Stimulated activated CD4-positive, alpha-beta T cell treated with anti-CD3 and anti-CD28 coated beads, TNF-alpha, amount 100 ng/mL, for 4 hours (primary cell): ENCODE measurements at regions not wholly inside any gene's neighbourhood (a gene's known extent, or its start where the extent isn't known, plus 50 kb on each side); places are given as distances from the start of the nearest gene placed in this dataset.

Experiments used
- DNase-seq, 3 experiments: peaks; one replicate each; pipeline ENCODE4 v3.0.0-alpha.2; 2020; ENCODE audit warnings: low read depth in 3 of 3

DNA sequence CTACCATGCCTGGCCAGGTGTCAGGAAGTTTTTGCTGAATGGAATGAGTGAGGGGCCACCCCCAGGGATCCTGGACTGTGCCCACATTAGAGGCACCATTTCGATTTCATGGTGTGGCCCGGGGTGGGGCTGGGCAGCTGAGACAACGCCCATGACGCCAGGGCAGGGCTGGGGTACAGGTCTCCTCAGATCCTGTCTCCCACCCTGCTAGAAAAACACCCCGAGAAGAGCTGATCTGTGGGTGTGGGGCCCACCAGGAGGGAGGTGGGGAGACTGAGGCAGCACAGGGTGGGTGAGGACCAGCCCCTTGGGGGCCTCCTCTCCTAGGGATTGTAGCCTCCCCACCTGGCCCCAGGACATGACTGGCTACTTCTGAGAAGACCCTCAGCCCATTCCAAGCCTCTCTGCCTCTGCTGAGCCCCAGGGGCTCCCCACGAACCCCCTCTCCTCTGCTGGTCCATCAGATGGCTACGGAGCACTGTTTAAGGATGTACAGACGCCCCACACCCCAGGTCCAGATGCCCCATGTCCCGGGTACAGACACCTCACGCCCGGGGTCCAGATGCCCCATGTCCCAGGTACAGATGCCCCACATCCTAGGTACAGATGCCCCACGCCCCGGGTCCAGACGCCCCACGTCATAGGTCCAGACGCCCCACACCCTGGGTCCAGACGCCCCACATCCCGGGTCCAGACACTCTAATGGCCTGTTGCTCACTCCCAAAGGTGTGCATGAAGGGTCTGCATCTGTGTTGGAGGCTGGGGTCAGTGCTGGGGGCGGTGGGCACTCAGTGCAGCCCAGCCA, 99.4 kb downstream of the MICALL2 start:
- no peak for DNase-seq

DNA sequence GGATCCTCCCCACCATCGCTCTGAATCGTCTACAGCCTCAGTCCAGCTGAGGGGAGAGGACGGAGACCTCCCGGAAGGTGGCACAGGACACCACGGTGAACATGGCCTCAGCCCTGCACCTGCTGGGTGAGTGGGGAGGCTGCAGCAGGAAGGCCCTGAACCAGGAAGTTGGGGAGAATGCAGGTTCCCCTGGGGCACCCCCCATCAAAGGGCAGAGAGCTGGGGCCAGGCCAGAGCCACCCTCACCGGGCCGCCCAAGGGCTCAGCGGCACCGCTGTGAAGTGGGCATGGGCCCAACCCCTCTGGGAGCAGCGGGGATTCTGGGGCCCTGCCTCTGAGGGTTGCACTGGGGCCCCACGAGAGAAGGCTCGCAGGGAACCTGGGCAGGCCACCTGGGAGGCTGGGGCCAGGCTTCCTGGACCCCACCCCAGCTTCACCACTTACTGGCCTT, 98.7 kb downstream of the MICALL2 start:
- no peak for DNase-seq

DNA sequence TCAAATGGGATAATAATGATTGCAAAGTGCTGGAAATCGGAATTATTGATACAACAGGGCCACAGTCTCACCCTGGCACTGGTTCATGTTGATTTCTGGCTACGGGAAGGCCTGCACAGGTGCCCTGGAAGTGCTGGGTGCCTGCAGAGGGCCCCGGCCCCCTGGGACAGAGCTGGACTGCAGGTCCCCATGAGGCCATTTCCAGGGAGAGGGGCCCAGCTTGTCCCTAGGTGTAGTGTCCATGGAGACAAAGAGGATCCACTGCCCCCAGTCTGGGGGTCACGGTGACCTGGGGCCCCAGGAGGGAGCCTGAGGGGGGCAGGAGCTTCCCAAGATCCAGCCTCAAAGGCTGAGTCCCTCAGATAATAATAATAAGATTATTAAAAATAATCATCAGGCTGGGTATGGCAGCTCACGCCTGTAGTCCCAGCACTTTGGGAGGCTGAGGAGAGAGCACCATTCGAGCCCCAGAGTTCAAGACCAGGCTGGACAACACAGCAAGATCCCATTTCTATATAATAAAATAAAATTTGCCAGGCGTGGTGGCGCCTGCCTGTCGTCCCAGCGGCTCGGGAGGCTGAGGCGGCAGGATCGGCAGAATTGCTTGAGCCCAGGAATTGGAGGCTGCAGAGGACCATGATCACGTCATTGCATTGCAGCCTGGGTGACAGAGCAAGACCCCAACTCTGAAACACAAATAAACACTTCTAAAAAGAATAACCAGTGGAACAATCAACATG, 98.1 kb downstream of the MICALL2 start:
- no peak for DNase-seq

DNA sequence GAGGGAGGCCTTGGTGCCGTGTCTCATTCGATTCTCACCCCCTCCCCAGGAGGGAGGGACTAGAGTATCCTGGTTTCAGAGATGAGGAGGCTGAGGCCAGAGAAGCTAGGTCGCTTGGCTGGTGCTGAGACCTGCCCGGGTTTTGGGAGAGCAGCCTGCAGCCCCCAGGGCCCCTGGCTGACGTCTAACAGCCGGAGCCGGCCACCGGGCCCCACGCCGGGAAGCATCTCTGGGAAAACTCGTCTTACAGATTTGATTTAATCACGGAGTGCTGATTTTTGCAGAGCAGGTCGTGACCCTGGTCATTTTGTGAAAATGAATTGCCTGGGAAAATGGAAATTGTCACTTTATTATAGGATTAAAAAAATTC, 97.5 kb downstream of the MICALL2 start:
- no peak for DNase-seq

DNA sequence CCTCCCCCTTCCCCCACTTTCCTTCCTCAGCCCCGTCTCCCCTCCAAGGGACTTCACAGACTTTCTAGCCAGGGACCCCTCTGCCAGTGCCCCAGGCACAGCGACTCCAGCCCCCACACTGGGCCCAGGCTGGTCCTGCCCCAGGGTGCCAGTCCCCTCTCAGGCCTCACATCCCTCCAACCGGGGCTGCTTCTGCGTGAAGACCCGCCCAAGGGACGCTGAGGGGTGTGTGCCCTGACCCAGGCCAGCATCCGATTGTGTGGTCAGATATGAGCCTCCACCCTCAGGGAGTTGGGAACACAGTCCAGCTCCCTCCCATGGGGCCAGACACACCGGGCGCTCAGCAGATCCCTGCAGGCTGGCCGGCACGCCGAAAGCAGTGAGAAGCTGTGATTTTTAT, 97.0 kb downstream of the MICALL2 start:
- no peak for DNase-seq

DNA sequence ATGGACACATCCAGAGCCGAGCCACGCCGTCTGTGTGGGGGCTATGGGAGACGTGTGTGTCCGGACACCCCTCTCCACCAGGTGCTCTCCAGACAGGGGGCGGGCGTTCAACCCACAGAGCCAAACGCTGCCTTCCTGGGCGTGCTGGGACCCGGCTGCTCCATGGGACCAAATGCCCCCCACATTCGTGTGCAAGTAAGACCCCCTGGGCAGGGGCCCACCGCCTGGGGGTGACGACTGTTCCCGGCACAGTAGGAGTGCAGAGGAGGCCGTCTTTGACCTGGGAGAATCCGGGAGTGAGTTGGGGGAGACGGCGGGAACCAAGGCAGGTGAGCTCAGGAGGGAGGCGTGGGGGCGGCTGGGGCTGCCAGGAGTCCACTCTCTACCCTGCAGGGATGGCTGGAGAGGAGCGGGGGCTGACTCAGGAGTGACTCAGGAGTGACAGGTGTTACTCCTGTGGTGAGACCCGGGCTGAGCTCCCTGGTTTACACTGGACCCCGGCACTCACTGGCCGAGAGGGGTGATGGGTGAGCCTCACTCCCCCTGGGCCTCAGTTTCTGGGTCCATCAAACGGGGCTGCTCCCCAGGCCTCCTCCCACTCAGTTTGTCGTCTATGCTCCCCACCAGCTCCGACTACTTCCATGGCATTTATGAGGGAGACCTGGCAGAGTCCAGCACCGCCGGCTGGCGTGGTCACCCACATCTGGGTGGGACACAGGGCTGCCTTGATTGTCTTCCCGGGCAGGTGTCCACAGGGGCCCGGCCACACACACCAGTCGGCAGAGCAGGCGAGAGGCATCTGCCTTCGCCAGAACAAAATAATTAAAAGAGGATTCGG, 95.0 kb downstream of the MICALL2 start:
- DNase-seq = no peak

DNA sequence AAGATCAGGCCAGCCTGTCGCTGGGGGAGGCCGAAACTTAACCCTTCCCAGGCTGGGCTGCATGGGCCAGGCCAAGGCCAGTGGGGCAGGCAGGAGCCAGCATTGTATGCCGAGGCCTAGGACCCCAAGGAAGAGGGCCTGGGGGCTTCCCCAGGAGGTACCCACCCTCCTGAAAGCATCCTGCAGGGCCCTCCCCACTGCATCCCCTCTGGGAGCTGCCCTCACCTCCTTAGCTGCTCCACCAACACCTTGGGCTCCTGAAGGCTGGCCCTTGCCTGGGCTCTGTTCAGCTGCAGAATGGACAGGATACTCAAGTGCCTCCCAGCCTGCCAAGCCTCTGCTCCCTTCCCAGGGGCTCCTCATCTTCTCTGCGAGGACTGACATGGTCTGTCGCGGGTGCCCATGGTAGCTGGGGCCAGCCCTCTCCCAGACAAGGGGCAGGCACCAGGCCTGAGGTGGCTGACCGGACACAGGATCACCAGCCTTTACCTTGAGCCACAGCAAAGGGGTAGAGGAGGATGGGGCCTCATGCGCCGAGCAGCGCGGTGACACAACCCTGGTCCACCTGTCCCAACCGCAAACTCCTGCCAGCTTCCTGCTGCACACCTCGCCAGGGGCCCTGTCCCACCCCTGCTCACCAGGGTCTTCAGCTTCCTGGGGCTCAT, 94.2 kb downstream of the MICALL2 start:
- no peak for DNase-seq

DNA sequence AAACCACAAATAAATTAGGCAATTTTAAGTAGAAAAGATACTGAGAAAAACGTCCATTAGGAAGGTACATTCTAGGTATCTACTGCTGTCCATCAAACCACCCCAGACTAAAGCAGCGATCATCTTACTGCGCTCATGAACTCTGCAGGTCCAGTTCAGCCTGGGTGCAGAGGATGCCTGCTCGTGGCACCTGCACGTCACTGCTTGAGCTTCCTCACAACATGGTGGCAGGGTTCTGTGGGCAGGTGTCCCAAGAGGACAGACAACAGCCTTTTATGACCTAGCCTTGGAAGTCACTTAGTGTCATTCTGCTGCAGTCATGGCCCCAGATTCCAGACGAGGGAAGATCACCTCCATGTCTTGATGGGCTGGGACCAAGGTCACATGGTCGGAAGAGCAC, 93.4 kb downstream of the MICALL2 start:
- DNase-seq = no peak

DNA sequence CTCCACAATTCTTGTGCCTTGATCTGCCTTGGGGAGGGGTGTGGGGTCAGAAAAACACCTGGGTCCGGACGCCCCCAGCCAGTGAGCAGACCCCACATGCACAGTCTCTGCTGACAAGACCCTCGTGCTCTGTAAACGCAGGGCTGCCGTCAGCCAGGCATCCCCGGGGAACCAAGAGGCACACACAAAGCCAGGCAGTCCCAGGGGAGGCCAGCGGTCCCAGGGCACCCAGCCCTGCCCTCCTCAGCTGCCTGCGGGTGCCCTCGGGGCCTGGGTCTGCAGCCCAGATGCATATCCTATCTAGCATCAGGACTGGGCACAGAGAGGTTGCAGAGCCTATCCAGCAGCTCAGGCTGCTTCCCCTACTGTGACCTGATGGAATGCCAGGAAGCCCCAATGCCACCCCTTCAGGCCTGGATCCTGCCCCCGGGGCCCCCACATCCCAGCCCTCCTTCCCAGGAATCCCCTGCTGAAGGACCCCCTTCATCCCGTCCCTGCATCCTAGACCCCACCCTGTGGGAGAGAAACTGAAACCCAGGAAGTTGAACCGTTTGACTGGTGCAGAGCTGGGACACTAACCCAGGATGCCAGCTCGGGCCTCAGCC, 92.4 kb downstream of the MICALL2 start:
- DNase-seq = no peak

DNA sequence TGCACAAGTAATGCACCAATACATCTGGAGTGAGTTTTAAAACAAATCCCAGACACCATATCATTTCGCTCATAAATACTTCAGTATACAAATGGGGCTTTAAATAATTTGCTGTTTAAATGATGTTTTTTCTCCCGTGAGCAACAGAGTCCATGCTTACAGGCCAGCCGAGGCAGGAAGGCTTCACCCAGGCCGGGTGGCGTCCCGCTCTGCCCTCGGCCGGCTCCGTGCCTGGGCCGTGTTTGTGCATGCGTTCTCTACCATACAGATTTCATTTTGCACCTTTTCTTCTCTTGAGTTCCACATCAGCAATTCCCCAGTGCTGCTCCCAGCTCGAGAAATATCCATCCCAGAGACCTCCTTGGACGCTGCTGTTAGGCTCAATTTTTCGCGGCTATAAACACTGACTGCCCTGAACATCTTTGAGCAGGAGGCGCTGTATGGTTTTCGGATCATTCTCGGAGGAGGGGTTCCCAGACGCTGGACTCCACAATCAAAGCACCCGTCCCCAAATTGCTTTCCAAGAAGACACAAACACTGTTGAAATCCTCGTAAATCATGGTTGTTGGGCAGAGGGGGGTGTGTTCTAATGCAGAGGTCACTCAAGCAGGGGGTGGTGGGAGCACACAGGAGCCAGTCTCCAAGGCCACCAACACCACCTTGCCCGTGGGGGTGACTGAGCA, 91.6 kb downstream of the MICALL2 start:
- no peak for DNase-seq

DNA sequence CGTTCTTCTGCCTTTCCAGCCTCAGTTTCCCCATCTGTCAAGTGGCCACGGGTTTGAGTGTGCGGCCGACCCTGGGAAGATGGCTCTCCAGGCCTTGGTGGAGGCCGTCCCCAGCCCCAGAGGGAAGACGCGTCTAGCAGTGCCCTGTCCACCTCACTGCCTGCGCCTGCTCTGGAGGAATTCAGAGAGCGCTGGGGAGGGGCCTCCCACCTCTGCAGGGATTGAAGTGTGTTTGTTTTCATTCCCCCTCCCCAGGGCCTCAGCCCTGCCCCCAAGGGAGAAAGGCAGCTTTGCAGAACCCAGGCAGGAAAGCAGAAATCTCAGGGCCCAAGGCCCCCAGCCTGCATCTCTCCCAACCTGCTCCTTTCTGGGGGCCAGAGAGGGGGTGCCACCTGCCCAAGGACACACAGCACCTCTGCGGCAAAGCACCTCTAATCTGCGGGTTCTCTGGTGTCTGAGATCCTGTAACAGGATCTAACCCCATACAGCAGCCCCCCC, 91.0 kb downstream of the MICALL2 start:
- DNase-seq = no peak

DNA sequence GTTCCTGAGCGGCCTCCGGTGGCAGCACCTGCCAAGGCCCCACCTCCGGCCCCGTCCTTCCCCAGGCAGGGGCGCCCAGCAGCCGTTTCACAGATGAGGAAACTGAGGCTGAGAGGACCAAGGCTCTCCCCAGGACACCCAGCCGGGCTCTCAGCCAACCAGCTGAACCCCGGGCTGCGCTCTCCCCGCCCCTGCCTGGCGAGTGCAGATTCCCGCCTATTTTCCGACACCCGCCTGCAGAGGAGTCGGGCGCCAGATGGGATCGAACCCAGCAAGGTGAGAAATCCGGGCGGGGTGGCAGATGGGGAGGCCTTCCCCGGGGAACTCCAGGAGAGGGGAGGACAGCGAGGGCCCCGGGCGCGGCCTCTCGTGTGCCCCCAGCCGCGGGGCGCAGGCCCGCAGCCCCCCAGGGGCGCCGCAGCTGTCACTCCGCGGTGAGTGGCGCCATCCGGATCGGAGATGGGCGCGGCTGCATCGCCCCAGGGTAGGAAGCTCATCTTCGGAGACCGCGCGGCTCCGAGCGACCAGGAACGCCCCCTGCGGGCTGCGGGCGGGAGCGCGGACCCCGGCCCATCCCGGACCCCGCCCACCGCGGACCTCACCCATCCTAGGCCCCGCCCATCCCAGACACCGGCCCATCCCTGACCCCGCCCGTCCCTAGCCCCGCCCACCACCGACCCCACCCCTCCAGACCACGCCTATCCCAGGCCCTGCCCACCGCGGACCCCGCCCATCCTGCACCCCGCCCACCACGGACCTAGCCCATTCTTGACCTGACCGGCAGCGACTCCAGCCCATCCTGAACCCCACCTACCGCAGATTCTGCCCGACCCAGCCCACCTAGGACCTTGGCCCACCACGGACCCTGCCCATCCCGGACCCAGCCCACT, 90.3 kb downstream of the MICALL2 start:
- DNase-seq = peak in 2 of 3 experiments; percentile 7 to 16

DNA sequence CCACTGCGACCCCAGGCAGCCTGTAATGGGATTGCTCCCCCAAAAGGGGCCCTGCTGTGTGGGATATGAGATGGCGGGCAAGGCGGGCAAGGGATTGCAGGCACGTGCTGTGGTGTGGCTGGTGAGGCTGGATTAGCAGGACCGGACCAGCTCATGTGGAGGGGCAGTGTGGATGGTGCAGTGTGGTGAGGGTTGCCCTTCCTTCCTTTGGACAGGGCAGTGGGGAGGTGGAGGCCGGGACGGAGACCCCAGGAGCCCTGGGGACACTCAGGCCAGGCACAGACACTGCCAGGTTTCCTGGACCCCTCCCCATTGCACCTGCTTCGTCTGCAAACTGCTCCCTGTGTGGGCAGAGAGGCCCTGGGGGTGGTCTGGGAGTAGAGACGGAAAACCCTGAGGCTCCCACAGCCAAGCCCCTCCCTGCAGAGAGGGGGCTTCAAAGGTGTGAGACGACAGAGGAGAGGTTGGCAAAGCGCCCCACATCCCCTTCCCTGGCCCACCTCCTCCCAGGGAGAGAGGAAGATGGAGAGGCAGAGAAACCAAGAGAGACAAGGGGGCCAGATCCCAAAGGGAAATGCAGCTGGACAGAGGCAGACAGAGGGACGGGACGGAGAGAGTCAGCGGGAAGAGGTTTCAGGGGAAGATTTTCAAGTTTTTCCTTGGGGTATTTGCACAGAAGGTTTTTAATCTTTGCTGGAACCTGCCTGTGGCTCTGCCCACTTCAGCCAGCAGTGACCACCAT, 89.2 kb downstream of the MICALL2 start:
- no peak for DNase-seq

DNA sequence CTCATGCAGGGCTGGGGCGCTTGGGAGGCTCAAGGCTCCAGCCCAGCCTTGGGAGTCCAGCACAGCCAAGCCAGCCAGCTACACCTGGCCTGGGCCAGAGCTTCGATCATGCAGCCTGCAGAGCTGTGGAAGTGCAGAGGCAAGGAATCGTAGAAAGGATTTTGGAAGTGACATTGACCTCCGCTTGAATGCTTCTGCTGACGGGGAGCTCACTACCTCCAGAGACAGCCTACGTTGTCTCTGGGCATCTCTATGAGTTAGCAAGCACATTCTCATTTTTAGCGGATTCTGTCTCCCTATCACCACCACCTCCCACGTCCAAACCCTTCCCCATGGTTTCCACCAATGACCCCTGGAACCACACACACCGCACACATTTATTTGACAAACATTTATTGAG, 88.5 kb downstream of the MICALL2 start:
- DNase-seq = no peak

DNA sequence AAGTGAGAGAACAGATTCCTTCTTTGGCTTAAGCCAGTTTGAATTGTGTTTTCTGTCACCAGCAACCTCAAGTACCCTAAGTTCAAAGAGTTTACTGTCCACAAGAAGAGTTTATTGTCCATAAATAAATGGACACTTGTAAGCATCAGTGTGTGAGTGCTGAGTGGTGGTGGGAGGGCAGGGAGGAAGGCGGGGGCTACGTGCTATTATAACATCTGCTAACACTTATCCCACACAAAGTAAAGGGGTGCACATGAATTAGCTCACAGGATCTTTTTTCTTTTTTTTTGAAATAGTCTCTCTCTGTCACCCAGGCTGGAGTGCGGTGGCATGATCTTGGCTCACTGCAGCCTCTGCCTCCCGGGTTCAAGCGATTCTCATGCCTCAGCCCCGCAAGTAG, 87.2 kb downstream of the MICALL2 start:
- DNase-seq = no peak

DNA sequence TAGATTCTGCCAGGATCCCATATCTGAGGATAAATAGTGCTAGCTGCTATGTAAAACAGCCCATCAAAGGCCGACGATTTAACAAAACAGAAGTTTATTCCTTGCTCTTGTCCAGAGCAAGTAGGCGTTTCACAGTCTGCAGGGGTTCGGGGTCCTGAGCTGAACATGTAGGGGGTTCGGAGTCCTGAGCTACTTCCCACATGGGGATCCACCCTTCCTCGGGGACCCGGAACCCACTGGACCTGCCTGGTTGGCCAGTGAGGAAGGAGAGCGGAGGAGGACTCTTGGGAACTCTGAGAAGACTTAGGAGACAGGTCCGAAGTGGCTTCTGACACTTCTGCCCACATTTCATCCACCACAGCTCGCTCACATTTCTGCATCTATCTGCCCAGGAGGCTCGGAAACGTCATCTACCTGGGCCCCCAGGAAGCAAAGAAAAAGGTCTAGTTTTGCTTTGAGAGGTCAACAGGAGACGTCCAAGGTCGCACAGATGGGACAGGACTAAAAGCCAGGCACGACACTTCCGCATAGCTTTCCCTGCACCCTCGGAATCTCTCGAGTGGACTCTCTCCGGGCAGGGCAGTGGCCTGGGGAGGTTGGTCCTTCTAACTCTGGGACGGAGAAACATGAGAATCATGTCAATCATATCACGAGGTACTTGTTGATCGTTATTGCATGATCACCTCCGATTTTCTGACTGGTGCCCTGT, 86.4 kb downstream of the MICALL2 start:
- no peak for DNase-seq

DNA sequence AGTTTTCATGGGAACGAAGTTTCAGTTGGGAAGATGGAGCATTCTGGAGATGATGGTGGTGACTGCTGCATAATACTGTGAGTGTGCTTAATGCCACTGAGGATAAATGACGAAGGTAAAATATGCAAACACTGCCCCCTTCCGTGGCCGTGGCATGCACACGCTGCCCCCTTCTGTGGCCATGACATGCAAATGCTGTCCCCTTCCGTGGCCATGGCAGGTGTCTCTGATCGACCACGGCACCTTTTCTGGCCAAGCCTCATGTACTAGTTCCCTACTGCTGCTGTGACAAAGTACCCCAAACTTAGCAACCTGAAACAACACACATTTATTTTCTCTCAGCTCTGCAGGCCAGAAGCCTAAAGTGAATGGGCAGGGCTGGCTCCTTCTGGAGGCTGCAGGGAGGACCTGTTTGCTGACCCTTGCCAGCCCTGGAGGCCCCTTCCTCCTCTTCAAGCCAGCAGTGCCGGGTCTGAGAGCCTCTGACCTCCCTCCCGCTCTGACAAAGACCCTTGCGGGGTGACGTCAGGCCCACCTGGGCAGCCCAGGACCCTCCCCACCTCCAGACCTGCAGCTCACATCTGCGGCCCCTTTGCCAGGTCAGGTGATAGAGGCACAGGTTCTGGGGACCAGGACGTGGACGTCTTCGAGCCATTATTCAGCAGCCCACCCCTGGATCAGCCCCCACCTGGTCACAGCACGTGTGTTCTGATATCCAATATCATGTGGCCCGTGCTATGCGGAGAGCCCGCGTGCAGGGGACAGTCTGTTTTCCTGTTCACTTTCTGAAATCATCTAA, 82.0 kb downstream of the MICALL2 start:
- DNase-seq = no peak
